OCI-LY7 (cell line): ENCODE measurements at regions not wholly inside any gene's neighbourhood (a gene's known extent, or its start where the extent isn't known, plus 50 kb on each side); places are given as distances from the start of the nearest gene placed in this dataset.

ENCODE experiments used
- CTCF ChIP-seq: fragments of 200-600 bp; sonication (generic); conservative IDR thresholded peaks from 2 replicates; pipeline ENCODE4 v1.5.1; 2014; ENCODE audit warnings: mild to moderate bottlenecking, antibody characterized with exemption, low read length, moderate library complexity, mixed read lengths
- EZH2phosphoT487 ChIP-seq: fragments of 200-600 bp; sonication (generic); IDR thresholded peaks from 2 replicates; pipeline ENCODE4 v1.6.1; 2018; ENCODE audit warnings: low read depth, borderline replicate concordance, mild to moderate bottlenecking, mixed run types, antibody characterized with exemption, low read length, moderate library complexity, mixed read lengths

DNA sequence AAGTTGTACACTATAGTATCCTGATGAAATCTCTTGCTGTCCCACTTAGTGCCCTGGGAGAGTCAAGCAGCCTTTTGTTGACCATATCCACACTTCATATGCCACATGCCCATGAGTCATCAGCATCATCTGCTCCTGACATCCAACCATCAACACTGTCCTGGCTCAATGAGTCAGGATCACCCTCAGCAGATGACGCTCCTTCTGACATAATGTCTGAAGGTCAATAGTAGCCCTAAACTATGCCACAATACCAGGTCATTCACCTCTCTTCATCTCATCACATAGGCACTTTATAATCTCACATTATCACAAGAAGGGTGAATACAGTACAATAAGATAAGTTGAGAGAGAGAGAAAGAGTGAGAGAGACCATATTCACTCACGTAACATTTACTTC, 369.0 kb upstream of the FAR2 start:
- TF ChIP-seq CTCF (no peak), EZH2phosphoT487 (no peak)
